HEK293 (cell line): ENCODE measurements at regions not wholly inside any gene's neighbourhood (a gene's known extent, or its start where the extent isn't known, plus 50 kb on each side); places are given as distances from the start of the nearest gene placed in this dataset.

Experiments used
- CTCF ChIA-PET: fragments of 350-600 bp; formaldehyde crosslinking; extraction: SDS; loops from one replicate; lab custom pipeline; 2021; ENCODE audit warnings: antibody characterized with exemption; lab: Yijun Ruan, JAX
- POLR2A ChIA-PET: fragments of 300-600 bp; formaldehyde crosslinking; extraction: SDS; loops from one replicate; lab custom pipeline; 2020; ENCODE audit warnings: antibody characterized with exemption, inconsistent platforms; lab: Yijun Ruan, JAX
- H3K27ac ChIP-seq: fragments of 200-500 bp; sonication (Bioruptor generic); 2 replicates; pipeline ENCODE4 v1.5.1; 2014; ENCODE audit warnings: low read depth, low read length, control low read depth, inconsistent platforms; ENCODE audit errors: extremely low read depth
- H3K36me3 ChIP-seq, 2 experiments: fragments of 200-500 bp in 1 of 2; sonication (Bioruptor generic) in 1 of 2; 1 replicate in 1 of 2; 2 replicates in 1 of 2; pipeline ENCODE4 v1.5.1; 2014 to 2017; ENCODE audit warnings: inconsistent platforms in 2 of 2, low read length in 2 of 2; ENCODE audit not compliant: control insufficient read depth in 2 of 2, insufficient read depth in 1 of 2
- H3K4me1 ChIP-seq: fragments of 200-500 bp; sonication (Bioruptor generic); 2 replicates; pipeline ENCODE4 v1.5.1; 2014; ENCODE audit warnings: mild to moderate bottlenecking, low read length, inconsistent platforms; ENCODE audit not compliant: control insufficient read depth, insufficient read depth
- H3K4me3 ChIP-seq: 2 replicates; pipeline ENCODE4 v1.5.1; 2011; ENCODE audit warnings: low read depth, mild to moderate bottlenecking, control low read depth, low read length, moderate library complexity
- H3K9me3 ChIP-seq: fragments of 200-500 bp; sonication (Bioruptor generic); 2 replicates; pipeline ENCODE4 v1.5.1; 2014; ENCODE audit warnings: low read depth, low read length, inconsistent platforms; ENCODE audit not compliant: control insufficient read depth, insufficient read depth
- HOXA7 ChIP-seq: sonication (generic); formaldehyde crosslinking; IDR thresholded peaks from 2 replicates; pipeline ENCODE4 v1.8.1; 2022; ENCODE audit warnings: missing genetic modification reagents, borderline replicate concordance
- KLF7 ChIP-seq: fragments of 450-650 bp; formaldehyde crosslinking; IDR thresholded peaks from 2 replicates; pipeline ENCODE4 v1.5.1; 2016; ENCODE audit warnings: missing biosample characterization, missing genetic modification characterization, borderline replicate concordance
- PRDM2 ChIP-seq: fragments of 450-650 bp; formaldehyde crosslinking; IDR thresholded peaks from 2 replicates; pipeline ENCODE4 v1.5.1; 2016; ENCODE audit warnings: missing biosample characterization, missing genetic modification characterization, borderline replicate concordance
- RBAK ChIP-seq: fragments of 450-650 bp; formaldehyde crosslinking; IDR thresholded peaks from 2 replicates; pipeline ENCODE4 v1.5.1; 2016; ENCODE audit warnings: missing biosample characterization, missing genetic modification characterization
- TRIM28 ChIP-seq: IDR thresholded peaks from 2 replicates; pipeline ENCODE4 v1.6.1; 2011; ENCODE audit warnings: low read length, control low read depth, borderline replicate concordance
- ZBTB7A ChIP-seq: fragments of 450-650 bp; formaldehyde crosslinking; IDR thresholded peaks from 2 replicates; pipeline ENCODE4 v1.5.1; 2016; ENCODE audit warnings: low read depth, missing biosample characterization, missing genetic modification characterization
- ZIC2 ChIP-seq: fragments of 450-650 bp; formaldehyde crosslinking; IDR thresholded peaks from 2 replicates; pipeline ENCODE4 v1.5.1; 2016; ENCODE audit warnings: missing biosample characterization, missing genetic modification characterization
- ZNF184 ChIP-seq: fragments of 450-650 bp; IDR thresholded peaks from 2 replicates; pipeline ENCODE4 v1.5.1; 2018; ENCODE audit warnings: missing biosample characterization, mild to moderate bottlenecking, missing genetic modification characterization
- ZNF2 ChIP-seq: fragments of 450-650 bp; formaldehyde crosslinking; IDR thresholded peaks from 2 replicates; pipeline ENCODE4 v1.5.1; 2016; ENCODE audit warnings: missing biosample characterization, missing genetic modification characterization
- ZNF214 ChIP-seq: fragments of 450-650 bp; formaldehyde crosslinking; IDR thresholded peaks from 2 replicates; pipeline ENCODE4 v1.5.1; 2017; ENCODE audit warnings: missing biosample characterization, mild to moderate bottlenecking, missing genetic modification characterization, borderline replicate concordance
- ZNF24 ChIP-seq: fragments of 450-650 bp; formaldehyde crosslinking; IDR thresholded peaks from 2 replicates; pipeline ENCODE4 v1.5.1; 2016; ENCODE audit warnings: missing biosample characterization, missing genetic modification characterization
- ZNF366 ChIP-seq: fragments of 450-650 bp; formaldehyde crosslinking; conservative IDR thresholded peaks from 2 replicates; pipeline ENCODE4 v1.5.1; 2016; ENCODE audit warnings: missing biosample characterization, missing genetic modification characterization
- ZNF580 ChIP-seq: fragments of 450-650 bp; formaldehyde crosslinking; IDR thresholded peaks from 2 replicates; pipeline ENCODE4 v1.5.1; 2016; ENCODE audit warnings: missing biosample characterization, missing genetic modification characterization
- ZNF585B ChIP-seq: fragments of 450-650 bp; formaldehyde crosslinking; IDR thresholded peaks from 2 replicates; pipeline ENCODE4 v1.5.1; 2016; ENCODE audit warnings: missing biosample characterization, missing genetic modification characterization
- ZNF596 ChIP-seq: fragments of 450-650 bp; IDR thresholded peaks from 2 replicates; pipeline ENCODE4 v1.5.0; 2018; ENCODE audit warnings: missing biosample characterization, mild to moderate bottlenecking, missing genetic modification characterization, moderate library complexity
- ZNF670 ChIP-seq: fragments of 450-650 bp; formaldehyde crosslinking; IDR thresholded peaks from 2 replicates; pipeline ENCODE4 v1.5.1; 2016; ENCODE audit warnings: missing biosample characterization, missing genetic modification characterization, low read depth
- ZNF677 ChIP-seq: fragments of 450-650 bp; IDR thresholded peaks from 2 replicates; pipeline ENCODE4 v1.5.0; 2018; ENCODE audit warnings: missing biosample characterization, mild to moderate bottlenecking, missing genetic modification characterization, moderate library complexity
- ZNF792 ChIP-seq: fragments of 450-650 bp; formaldehyde crosslinking; IDR thresholded peaks from 2 replicates; pipeline ENCODE4 v1.5.1; 2016; ENCODE audit warnings: missing biosample characterization, missing genetic modification characterization
- TF ChIP-seq, protein P1 (sequence below): fragments of 450-650 bp; formaldehyde crosslinking; IDR thresholded peaks from 2 replicates; pipeline ENCODE4 v1.5.1; 2016; ENCODE audit warnings: missing biosample characterization, missing genetic modification characterization

DNA sequence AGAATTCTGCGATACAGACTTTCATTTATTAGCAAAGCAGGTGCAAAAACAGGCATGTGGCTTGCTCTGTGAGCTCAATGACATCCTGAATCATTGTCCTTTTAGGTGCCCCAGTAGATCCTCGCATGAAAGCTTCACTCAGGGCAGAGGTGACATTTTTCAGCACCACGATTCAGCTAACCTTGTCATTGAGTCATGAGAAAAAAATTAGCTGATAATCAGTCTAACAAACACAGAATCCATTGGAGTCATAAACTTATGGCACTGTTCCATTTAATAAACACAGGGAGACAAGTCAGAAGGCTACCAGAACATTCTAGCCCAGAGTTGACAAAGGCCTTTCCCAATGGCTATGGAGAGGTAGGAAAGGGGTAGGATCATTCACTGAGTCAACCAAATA is 104.8 kb upstream of the RAD23B start:
- TF ChIP-seq KLF7 (tag by site-specific recombination): no peak
- TF ChIP-seq HOXA7 (CRISPR knock-in tag): no peak
- no peak for TF ChIP-seq ZNF792 (tag by site-specific recombination)

DNA sequence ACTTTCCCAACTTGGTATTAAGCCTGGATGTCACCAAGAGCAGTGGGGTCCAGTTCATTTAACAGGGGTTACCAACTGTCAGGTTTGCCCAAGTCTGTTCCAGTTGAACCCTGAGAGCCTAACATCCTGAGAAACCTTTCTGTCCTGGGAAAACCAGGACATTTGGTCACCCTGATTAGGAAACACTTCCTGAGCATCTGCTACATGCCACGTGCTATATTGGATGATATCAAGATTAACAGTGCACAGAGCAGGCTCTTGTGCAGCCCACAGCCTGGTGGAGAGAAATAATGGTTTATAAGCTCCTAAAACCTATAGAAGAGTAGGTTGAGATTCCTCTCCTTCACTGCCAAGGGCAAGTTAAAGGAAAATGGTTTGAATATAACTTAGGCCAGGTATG is 102.9 kb upstream of the RAD23B start:
- H3K9me3 ChIP-seq: no peaks in the 10 kb centered on the region
- POLR2A ChIA-PET: no interaction called here
- no peaks in the 10 kb centered on the region for H3K4me1 ChIP-seq
- H3K36me3 ChIP-seq: no peaks in the 10 kb centered on the region
- CTCF ChIA-PET: no interaction called here
- TF ChIP-seq ZNF214 (tag by site-specific recombination): no peak
- no peak for TF ChIP-seq ZNF670 (tag by site-specific recombination)
- no peak for TF ChIP-seq ZBTB7A (tag by site-specific recombination)
- no peak for TF ChIP-seq PRDM2 (tag by site-specific recombination)
- TF ChIP-seq ZIC2 (tag by site-specific recombination): no peak
- TF ChIP-seq ZNF24 (tag by site-specific recombination): no peak
- TF ChIP-seq RBAK: no peak
- no peak for TF ChIP-seq ZNF2 (tag by site-specific recombination)
- TF ChIP-seq ZNF596 (tag by site-specific recombination): no peak
- TF ChIP-seq ZNF366: no peak
- TF ChIP-seq ZNF184 (tag by site-specific recombination): no peak
- TF ChIP-seq ZNF585B: no peak
- TF ChIP-seq, protein P1, sequence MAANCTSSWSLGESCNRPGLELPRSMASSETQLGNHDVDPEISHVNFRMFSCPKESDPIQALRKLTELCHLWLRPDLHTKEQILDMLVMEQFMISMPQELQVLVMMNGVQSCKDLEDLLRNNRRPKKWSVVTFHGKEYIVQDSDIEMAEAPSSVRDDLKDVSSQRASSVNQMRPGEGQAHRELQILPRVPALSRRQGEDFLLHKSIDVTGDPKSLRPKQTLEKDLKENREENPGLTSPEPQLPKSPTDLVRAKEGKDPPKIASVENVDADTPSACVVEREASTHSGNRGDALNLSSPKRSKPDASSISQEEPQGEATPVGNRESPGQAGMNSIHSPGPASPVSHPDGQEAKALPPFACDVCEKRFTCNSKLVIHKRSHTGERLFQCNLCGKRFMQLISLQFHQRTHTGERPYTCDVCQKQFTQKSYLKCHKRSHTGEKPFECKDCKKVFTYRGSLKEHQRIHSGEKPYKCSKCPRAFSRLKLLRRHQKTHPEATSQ (tag by site-specific recombination): no peak
- no peak for TF ChIP-seq ZNF580 (tag by site-specific recombination)
- no peak for TF ChIP-seq TRIM28
- no peak for TF ChIP-seq ZNF677 (tag by site-specific recombination)
- TF ChIP-seq, all 188 proteins: peak for 0
- Histone ChIP-seq H3K27ac (no peak overlapping the region), H3K4me3 (no peak overlapping the region)

More for the DNA sequence above, 104.8 kb upstream of the RAD23B start:
- Histone ChIP-seq H3K4me3 (no peak overlapping the region), H3K4me1 (no peaks in the 10 kb centered on the region), H3K36me3 (no peaks in the 10 kb centered on the region), H3K9me3 (no peaks in the 10 kb centered on the region), H3K27ac (no peak overlapping the region)
- CTCF ChIA-PET: interaction anchor here (1.7 kb wide), 1 partner anchor 163 kb away, joined by 4 read pairs; no protein-coding TSS in a partner anchor
- POLR2A ChIA-PET: no interaction called here
